B cell (primary cell): ENCODE measurements at regions not wholly inside any gene's neighbourhood (a gene's known extent, or its start where the extent isn't known, plus 50 kb on each side); places are given as distances from the start of the nearest gene placed in this dataset.

Experiments used
- ATAC-seq: fragments of 200-7000 bp; cut with Tn5 transposase; one replicate; pipeline ENCODE4 v1.10.0; 2021; ENCODE audit warnings: low read depth, mild to moderate bottlenecking, moderate number of reproducible peaks, moderate library complexity
- CTCF ChIA-PET: fragments of 350-600 bp; sonication (Branson Sonifier 250); formaldehyde crosslinking; loops from one replicate; lab custom pipeline; 2021; ENCODE audit warnings: antibody characterized with exemption, inconsistent platforms; lab: Charles Lee
- POLR2A ChIA-PET: fragments of 350-600 bp; sonication (Branson Sonifier 250); formaldehyde crosslinking; loops from one replicate; lab custom pipeline; 2021; ENCODE audit warnings: antibody characterized with exemption; lab: Charles Lee
- DNase-seq: peaks from one replicate; pipeline ENCODE4 v3.0.0; 2013
- H2AFZ ChIP-seq: 2 replicates; pipeline ENCODE4 v1.6.1; 2012; ENCODE audit warnings: mild to moderate bottlenecking, low read depth, low read length; ENCODE audit not compliant: insufficient read depth, poor library complexity, severe bottlenecking
- H3K27ac ChIP-seq, 2 donors: 1 replicate in 1 of 2; 2 replicates in 1 of 2; pipeline ENCODE4 v1.5.1; 2012 to 2013; ENCODE audit warnings: low read length in 2 of 2, mild to moderate bottlenecking in 2 of 2, moderate library complexity in 1 of 2
- H3K27me3 ChIP-seq, 4 experiments: fragments of 200-600 bp in 1 of 4; sonication (generic) in 1 of 4; replicated peaks in 1 of 4; 1 replicate in 2 of 4; 2 replicates in 2 of 4; pipeline versions ENCODE4 v1.6.1 to v1.7.0; 2013 to 2016; ENCODE audit warnings: low read length in 3 of 4, mild to moderate bottlenecking in 2 of 4, mixed read lengths in 1 of 4, moderate library complexity in 1 of 4; ENCODE audit not compliant: insufficient read depth in 4 of 4, control insufficient read depth in 3 of 4; ENCODE audit errors: control extremely low read depth in 1 of 4
- H3K36me3 ChIP-seq, 2 experiments: replicated peaks in 1 of 2; 1 replicate in 1 of 2; 2 replicates in 1 of 2; pipeline versions ENCODE4 v1.6.1 to v1.7.1; 2013; ENCODE audit warnings: low read length in 1 of 2; ENCODE audit not compliant: insufficient read depth in 2 of 2, control insufficient read depth in 1 of 2; ENCODE audit errors: control extremely low read depth in 1 of 2, extremely low read depth in 1 of 2
- H3K4me1 ChIP-seq, 2 donors: fragments of 200-600 bp in 1 of 2; sonication (generic) in 1 of 2; 1 replicate in 1 of 2; 2 replicates in 1 of 2; pipeline versions ENCODE4 v1.5.1 to v1.6.1; 2013 to 2017; ENCODE audit warnings: low read length in 2 of 2; ENCODE audit not compliant: control insufficient read depth in 2 of 2, insufficient read depth in 2 of 2
- H3K4me2 ChIP-seq: replicated peaks from 2 replicates; pipeline ENCODE3; 2012; ENCODE audit warnings: mild to moderate bottlenecking, low read depth, low read length; ENCODE audit not compliant: poor library complexity, severe bottlenecking
- H3K4me3 ChIP-seq, 5 experiments: fragments of 200-600 bp in 1 of 5; sonication (generic) in 1 of 5; 1 replicate in 3 of 5; 2 replicates in 2 of 5; pipeline versions ENCODE4 v1.5.1 to v1.7.0; 2011 to 2016; ENCODE audit warnings: low read length in 4 of 5, mild to moderate bottlenecking in 4 of 5, low read depth in 2 of 5, control low read depth in 1 of 5, moderate library complexity in 1 of 5; ENCODE audit not compliant: insufficient read depth in 1 of 5; ENCODE audit errors: control extremely low read depth in 1 of 5, extremely low read depth in 1 of 5
- H3K79me2 ChIP-seq: fragments of 200-600 bp; sonication (generic); one replicate; pipeline ENCODE4 v1.6.0; 2016; ENCODE audit warnings: low read length; ENCODE audit not compliant: control insufficient read depth, insufficient read depth
- H3K9ac ChIP-seq: fragments of 200-600 bp; sonication (generic); 2 replicates; pipeline ENCODE4 v1.6.1; 2017; ENCODE audit warnings: mild to moderate bottlenecking, low read length, moderate library complexity
- H3K9me3 ChIP-seq, 3 donors: one replicate each; pipeline versions ENCODE4 v1.6.1 to v1.7.1; 2013; ENCODE audit warnings: low read length in 2 of 3; ENCODE audit not compliant: control insufficient read depth in 2 of 3, insufficient read depth in 1 of 3; ENCODE audit errors: control extremely low read depth in 1 of 3
- H4K20me1 ChIP-seq: 2 replicates; pipeline ENCODE4 v1.6.0; 2012; ENCODE audit warnings: mild to moderate bottlenecking, low read length; ENCODE audit not compliant: insufficient read depth, control insufficient read depth, poor library complexity, severe bottlenecking
- H3K27ac Mint-ChIP-seq: one replicate; pipeline ENCODE4 v1.8.0; 2021; ENCODE audit warnings: mixed read lengths
- H3K27me3 Mint-ChIP-seq: one replicate; pipeline ENCODE4 v1.8.0; 2021; ENCODE audit warnings: mixed read lengths
- H3K4me1 Mint-ChIP-seq: one replicate; pipeline ENCODE4 v1.8.0; 2021; ENCODE audit warnings: mixed read lengths
- H3K4me3 Mint-ChIP-seq: one replicate; pipeline ENCODE4 v1.8.0; 2021; ENCODE audit warnings: mixed read lengths
- H3K9me3 Mint-ChIP-seq: one replicate; pipeline ENCODE4 v1.8.0; 2022; ENCODE audit warnings: mixed read lengths; ENCODE audit not compliant: insufficient read depth
- EZH2 ChIP-seq: IDR thresholded peaks from 2 replicates; pipeline ENCODE4 v1.6.1; 2012; ENCODE audit warnings: borderline replicate concordance, low read depth, mild to moderate bottlenecking, moderate library complexity, low read length; ENCODE audit not compliant: insufficient read depth, poor library complexity, severe bottlenecking
- WGBS: methylation state at CpG from one replicate; pipeline ENCODE4 v1.1.5; 2013; ENCODE audit warnings: missing lambda C conversion rate; ENCODE audit not compliant: insufficient coverage; 5-methylcytosine and 5-hydroxymethylcytosine counted together
- intact Hi-C: fragments of 100-400 bp; cut with micrococcal nuclease; formaldehyde crosslinking; loops from one replicate; pipeline ENCODE4 v1.10.0; 2022
- TF ChIP-seq, protein P1 (sequence below): fragments of 200-600 bp; IDR thresholded peaks from one replicate; pipeline ENCODE4 v1.8.0; 2022; ENCODE audit warnings: antibody characterized with exemption, mild to moderate bottlenecking

DNA sequence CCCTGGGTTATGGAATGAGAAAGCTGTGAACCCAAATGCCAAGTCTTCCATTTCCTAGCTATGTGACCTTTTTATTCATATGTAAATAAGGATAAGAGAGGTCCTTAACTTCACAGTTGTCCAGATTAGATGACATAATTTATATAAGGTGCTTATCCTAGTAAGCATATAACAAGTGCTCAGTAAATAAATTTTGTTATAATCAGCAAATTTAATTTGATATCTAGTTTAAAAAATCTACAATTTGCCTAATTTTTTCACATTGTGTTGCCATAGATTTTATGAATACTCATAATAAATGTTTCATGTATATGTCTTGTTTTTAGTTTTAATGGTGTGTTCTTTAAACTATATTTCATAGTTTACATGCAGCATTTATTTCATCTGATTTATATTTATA, 130.4 kb upstream of the SPRY1 start:
- Histone ChIP-seq H3K27me3 (no peaks in the 10 kb centered on the region), H3K36me3 (no peaks in the 10 kb centered on the region), H3K4me3 (no peak overlapping the region), H3K79me2 (no peaks in the 10 kb centered on the region), H4K20me1 (no peaks in the 10 kb centered on the region), H2AFZ (no peak overlapping the region), H3K9ac (no peak overlapping the region), H3K4me2 (no peak overlapping the region), H3K9me3 (peaks cover 0 to 1% (median 0%) of the 10 kb centered on the region in 3 donors), H3K4me1 (no peaks in the 10 kb centered on the region), H3K27ac (no peak overlapping the region)
- Mint-ChIP-seq H3K27ac (no peak overlapping the region), H3K4me3 (no peak overlapping the region), H3K4me1 (no peaks in the 10 kb centered on the region), H3K27me3 (no peaks in the 10 kb centered on the region), H3K9me3 (no peaks in the 10 kb centered on the region)
- CTCF ChIA-PET: no interaction called here
- intact Hi-C loops: no loop called here
- DNase-seq: no peak
- POLR2A ChIA-PET: no interaction called here
- ATAC-seq: no peak
- TF ChIP-seq, protein P1, sequence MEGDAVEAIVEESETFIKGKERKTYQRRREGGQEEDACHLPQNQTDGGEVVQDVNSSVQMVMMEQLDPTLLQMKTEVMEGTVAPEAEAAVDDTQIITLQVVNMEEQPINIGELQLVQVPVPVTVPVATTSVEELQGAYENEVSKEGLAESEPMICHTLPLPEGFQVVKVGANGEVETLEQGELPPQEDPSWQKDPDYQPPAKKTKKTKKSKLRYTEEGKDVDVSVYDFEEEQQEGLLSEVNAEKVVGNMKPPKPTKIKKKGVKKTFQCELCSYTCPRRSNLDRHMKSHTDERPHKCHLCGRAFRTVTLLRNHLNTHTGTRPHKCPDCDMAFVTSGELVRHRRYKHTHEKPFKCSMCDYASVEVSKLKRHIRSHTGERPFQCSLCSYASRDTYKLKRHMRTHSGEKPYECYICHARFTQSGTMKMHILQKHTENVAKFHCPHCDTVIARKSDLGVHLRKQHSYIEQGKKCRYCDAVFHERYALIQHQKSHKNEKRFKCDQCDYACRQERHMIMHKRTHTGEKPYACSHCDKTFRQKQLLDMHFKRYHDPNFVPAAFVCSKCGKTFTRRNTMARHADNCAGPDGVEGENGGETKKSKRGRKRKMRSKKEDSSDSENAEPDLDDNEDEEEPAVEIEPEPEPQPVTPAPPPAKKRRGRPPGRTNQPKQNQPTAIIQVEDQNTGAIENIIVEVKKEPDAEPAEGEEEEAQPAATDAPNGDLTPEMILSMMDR: no peak
- TF ChIP-seq EZH2: no peak

GRCh38 chr4:123278755-123279154, 117.8 kb upstream of the SPRY1 start:
- WGBS: 100% methylated on average over 2 of the region's 3 CpGs
- Mint-ChIP-seq H3K4me3 (no peak overlapping the region), H3K27me3 (no peaks in the 10 kb centered on the region), H3K9me3 (peaks cover 2% of the 10 kb centered on the region), H3K27ac (no peak overlapping the region), H3K4me1 (no peaks in the 10 kb centered on the region)
- Histone ChIP-seq H3K36me3 (no peaks in the 10 kb centered on the region), H4K20me1 (no peaks in the 10 kb centered on the region), H3K9ac (no peak overlapping the region), H3K4me2 (no peak overlapping the region), H3K79me2 (no peaks in the 10 kb centered on the region), H3K4me3 (no peak overlapping the region), H3K9me3 (peaks cover 0 to 2% (median 0%) of the 10 kb centered on the region in 3 donors), H3K4me1 (no peaks in the 10 kb centered on the region), H2AFZ (no peak overlapping the region), H3K27me3 (no peaks in the 10 kb centered on the region), H3K27ac (no peak overlapping the region)
- ATAC-seq: no peak
- intact Hi-C loops: no loop called here
- ChIA-PET CTCF (no interaction called here), POLR2A (no interaction called here)
- TF ChIP-seq EZH2: no peak
- DNase-seq: no peak
